ENCODE measurements at regions not wholly inside any gene's neighbourhood (a gene's known extent, or its start where the extent isn't known, plus 50 kb on each side); places are given as distances from the start of the nearest gene placed in this dataset.
A peak's percentile ranks its signal among the peaks of the same experiment; 100 is the strongest.

GRCh38 chr11:129267716-129268115, 75.6 kb upstream of the ARHGAP32 start:
- DNase-seq (ENCODE audit: low read depth in 2 of 2): no peak

- no peak for DNase-seq (ENCODE audit: low read depth in 2 of 2)
These were observed 74.4 kb upstream of the ARHGAP32 start for GRCh38 chr11:129266536-129266935.

- no peak for DNase-seq (ENCODE audit: low read depth in 2 of 2)
These were observed 73.1 kb upstream of the ARHGAP32 start for GRCh38 chr11:129265125-129265788.

GRCh38 chr11:129264114-129264513, 72.0 kb upstream of the ARHGAP32 start:
- DNase-seq (ENCODE audit: low read depth in 2 of 2): no peak

- DNase-seq (ENCODE audit: low read depth in 2 of 2): no peak
These were observed 68.6 kb upstream of the ARHGAP32 start for GRCh38 chr11:129260750-129261149.

GRCh38 chr11:129259931-129260348, 67.8 kb upstream of the ARHGAP32 start:
- DNase-seq (ENCODE audit: low read depth in 2 of 2): no peak

GRCh38 chr11:129258205-129258604, 66.1 kb upstream of the ARHGAP32 start:
- DNase-seq (ENCODE audit: low read depth in 2 of 2): no peak

GRCh38 chr11:129257512-129257911, 65.4 kb upstream of the ARHGAP32 start:
- no peak for DNase-seq (ENCODE audit: low read depth in 2 of 2)

- no peak for DNase-seq (ENCODE audit: low read depth in 2 of 2)
These were observed 60.5 kb upstream of the ARHGAP32 start for GRCh38 chr11:129252621-129253020.

GRCh38 chr11:129251067-129251466, 58.9 kb upstream of the ARHGAP32 start:
- peak; percentile 10 to 18 for DNase-seq (ENCODE audit: low read depth in 2 of 2)

- DNase-seq (ENCODE audit: low read depth in 2 of 2): no peak
These were observed 57.8 kb upstream of the ARHGAP32 start for GRCh38 chr11:129249923-129250322.

GRCh38 chr11:129249351-129249750, 57.2 kb upstream of the ARHGAP32 start:
- DNase-seq (ENCODE audit: low read depth in 2 of 2): peak; percentile 80 to 82

GRCh38 chr11:129248618-129249017, 56.5 kb upstream of the ARHGAP32 start:
- DNase-seq (ENCODE audit: low read depth in 2 of 2): peak; percentile 36 to 47

- DNase-seq (ENCODE audit: low read depth in 2 of 2): no peak
These were observed 55.0 kb upstream of the ARHGAP32 start for GRCh38 chr11:129247135-129247534.

GRCh38 chr11:129242855-129243254, 50.7 kb upstream of the ARHGAP32 start:
- no peak for DNase-seq (ENCODE audit: low read depth in 2 of 2)

Data from fibroblast of skin of left biceps (primary cell).